ENCODE measurements at regions not wholly inside any gene's neighbourhood (a gene's known extent, or its start where the extent isn't known, plus 50 kb on each side); places are given as distances from the start of the nearest gene placed in this dataset.
A peak's percentile ranks its signal among the peaks of the same experiment; 100 is the strongest.
"Not testable (repeated sequence)": the region's sequence is repeated elsewhere in the genome, so short reads cannot be mapped to it uniquely, and the experiment has no call there.

DNA sequence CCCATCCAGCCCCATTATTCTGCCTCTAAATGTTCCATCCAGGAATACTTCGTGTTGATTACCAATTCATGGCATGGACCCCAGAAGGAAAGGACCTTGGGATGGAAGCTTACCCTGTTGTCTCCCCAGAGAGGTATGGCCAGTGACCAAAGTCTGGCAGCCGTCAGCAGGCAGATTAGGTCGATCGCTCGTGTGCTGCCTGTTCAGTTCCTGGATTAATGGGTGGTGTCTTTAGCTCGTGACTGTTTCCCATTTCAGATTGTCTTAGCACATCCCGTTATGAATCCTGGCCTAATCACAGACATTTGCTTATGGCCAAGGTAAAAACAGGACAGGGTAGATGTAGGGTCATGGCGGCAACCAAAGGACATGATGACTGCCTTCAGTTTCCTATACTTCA is 122.9 kb upstream of the NTF3 start:
- no peak for DNase-seq (ENCODE audit: low read depth)

DNA sequence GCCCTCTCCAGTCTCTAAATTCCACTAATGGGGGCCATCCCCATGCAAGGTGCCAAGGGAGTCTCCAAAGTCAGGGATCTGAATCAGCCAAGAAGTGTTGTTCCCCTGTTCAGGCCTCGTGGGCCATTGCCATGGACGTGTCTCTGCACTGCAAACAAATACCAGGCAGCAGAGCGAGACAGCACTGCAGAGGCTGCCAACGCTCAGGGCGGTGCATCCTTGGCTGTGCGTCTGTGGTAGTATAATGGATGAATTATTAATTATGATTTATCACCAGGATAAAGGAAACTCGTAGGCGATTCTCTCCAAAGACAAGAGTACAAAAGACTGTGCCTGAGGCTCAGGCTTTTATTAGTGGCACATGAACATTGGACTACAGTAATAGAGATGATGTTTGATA is 122.3 kb upstream of the NTF3 start:
- no peak for DNase-seq (ENCODE audit: low read depth)

DNA sequence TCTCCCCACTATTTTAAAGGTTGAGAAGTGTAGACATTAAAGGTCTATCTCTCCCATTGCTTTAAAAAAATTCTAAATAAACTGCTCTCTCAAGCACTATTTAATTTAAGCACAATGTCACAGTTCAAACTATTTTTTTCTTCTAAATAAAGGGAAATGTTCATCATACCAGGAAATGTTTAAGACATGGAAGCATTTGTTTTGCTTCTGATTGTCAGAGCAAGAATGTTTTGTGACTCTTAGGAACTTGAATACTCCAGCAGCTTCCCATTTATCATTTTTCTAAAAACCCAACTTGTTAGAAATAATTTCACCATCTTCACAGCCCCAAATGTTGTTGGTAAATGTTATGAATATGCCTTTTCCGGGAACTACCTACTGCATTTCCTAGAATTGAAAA is 121.8 kb upstream of the NTF3 start:
- DNase-seq (ENCODE audit: low read depth): no peak

DNA sequence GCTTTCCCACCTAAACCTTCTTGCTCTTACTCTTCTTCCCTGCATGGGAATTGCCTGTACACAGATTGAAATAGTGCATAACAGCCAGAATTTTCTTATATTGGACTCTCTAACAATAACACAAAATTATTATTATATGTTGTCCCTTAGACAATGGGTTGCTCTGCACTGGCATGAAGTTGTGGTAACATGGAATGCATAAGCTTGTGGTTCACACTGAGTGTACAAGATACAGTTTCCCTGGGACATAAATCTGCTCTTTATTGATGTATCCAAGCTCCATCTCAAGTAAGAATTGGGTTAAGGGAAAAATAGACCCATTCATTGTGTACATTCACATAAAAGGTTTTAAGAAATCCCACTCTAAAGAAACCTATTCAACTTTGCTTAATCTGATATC is 114.4 kb upstream of the NTF3 start:
- DNase-seq (ENCODE audit: low read depth): no peak

DNA sequence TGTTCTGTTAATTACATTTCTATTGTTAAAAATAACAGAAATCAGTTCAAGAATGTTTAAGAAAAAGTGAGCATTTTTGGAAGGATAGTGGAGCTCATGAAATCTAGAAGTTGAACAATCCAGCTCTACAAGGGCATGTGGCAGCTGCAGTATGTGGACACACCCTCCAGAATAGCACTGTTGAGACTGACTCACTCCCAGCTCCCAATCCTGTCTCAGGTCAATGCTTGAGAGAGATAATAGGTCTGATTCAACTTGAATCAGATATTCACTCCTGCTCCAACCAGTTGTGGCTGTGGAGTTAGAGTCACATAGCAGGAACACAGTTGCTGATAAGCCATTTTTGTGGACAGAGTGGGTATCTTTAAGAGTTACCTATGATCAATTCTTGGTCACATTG is 113.0 kb upstream of the NTF3 start:
- peak; percentile 82 for DNase-seq (ENCODE audit: low read depth)

DNA sequence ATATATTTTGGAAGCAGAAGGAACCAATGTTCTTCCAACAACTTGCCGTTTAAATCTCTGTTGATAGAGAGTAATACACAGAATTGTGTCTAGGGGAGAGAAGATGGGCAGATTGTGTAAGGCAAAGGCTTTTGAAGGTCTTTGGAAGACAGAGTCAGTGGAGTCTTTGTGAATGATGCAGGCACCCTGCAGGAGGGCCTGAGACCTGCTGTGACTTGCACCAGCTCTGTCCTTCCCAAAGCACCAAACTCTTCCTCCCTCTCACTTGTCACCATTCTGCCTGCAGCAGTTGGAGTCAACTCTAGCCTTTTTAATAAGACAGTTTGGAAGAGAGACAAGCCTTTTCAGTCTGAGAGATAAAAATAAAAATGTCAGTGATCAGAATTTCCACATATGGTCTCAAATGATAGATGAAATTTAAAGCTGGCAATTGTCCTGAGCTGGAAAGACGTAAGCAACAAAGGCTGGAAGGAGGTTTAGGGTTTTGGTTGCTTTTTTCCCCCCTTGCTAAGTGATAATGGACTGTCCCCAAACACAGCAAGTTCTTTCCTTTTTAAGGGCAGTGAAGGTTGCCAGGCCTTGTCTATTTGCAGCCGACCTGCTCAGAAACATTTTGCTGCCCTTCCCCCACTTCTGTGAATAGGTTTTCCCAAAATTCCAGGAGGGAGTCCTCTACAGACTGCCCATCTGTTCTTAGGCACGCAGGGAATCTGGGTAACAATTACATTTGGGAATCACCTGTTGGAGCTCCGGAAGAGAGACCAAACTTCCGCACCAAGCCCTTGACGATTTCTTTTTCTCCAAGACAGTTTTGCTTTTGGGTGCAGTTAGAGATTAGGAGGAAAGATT is 103.0 kb upstream of the NTF3 start:
- DNase-seq (ENCODE audit: low read depth): no peak

DNA sequence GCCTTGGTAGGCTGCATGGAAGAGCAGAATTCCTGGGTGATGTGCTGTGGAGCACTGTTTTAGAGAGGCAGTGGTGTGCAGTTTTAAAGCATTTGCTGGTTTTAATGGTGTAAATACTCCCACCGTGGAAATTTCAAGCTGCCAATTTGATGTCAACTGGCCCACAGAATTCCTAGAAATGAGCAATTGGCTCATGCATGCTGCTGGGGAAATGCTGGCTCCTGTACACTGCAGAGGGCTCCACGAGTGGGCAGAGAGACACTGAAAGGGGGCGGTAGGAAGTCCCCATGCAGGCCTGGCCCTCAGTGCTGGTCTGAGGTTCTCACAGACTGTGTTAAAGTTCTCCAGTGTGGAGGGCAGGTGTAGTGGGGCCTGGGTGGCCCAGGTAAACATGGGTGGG is 99.4 kb upstream of the NTF3 start:
- no peak for DNase-seq (ENCODE audit: low read depth)

DNA sequence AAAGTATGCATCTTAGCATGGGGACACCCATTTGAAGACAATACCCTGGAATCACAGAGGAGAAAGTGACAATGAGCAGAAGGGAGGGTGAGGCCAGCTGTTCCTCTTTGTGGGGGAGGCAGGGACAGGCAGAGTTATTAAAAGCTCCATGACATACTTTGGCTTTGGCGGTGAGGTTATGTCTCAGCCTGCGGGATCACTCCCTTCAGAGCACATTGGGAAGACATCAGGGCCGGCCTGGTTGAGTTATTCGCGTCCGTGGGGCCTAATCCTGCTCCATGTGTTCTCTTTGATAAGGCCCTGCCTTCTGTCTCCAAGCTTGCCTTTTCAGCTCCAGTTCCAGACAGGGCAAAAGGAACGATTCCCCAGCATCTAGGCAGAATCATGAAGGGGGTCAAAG is 98.8 kb upstream of the NTF3 start:
- DNase-seq (ENCODE audit: low read depth): no peak

DNA sequence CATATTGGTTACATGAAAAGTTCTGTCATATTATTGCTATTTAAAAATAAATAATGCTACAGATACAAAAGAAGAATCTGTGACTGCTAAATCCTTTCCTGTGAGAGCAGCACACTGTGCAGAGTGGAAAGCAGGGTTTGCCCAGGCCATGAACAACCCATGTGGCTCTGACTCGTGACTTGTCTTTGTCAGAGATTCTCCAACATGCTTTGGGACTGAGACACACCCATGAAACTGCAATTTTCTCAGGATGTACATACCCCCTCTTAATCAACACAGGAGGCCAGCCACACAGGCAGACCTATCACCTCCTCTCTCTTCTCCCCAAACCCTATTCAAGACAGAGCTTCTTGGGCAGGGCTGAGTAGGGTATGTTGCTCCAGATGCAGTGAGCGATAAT is 96.8 kb upstream of the NTF3 start:
- DNase-seq (ENCODE audit: low read depth): peak; percentile 3

DNA sequence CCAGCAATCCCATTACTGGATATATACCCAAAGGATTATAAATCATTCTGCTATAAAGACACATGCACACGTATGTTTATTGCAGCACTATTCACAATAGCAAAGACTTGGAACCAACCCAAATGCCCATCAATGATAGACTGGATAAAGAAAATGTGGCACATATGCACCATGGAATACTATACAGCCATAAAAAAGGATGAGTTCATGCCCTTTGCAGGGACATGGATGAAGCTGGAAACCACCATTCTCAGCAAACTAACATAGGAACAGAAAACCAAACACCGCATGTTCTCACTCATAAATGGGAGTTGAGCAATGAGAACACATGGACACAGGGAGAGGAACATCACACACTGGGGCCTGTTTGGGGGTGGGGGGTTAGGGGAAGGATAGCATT is 90.8 kb upstream of the NTF3 start:
- not testable (repeated sequence) for DNase-seq (ENCODE audit: low read depth)

DNA sequence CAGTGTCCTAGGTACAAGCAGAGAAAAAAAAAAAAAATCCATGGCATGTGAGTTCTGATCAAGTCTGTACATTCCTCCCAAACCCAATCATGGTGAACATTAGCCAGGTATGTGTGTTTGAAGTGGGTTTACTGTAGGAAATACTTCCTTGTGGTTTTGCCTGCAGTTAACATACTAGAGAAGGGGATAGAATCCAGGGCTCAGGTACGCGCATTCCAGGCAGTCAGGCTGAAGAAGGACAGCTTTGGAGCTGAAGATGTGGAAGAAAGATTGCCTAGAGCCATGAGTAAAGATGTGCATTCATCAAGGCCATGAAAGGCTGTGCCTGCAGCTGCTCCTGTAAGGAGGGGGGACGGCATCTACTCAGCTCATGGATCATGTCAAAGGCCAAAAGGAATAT is 88.2 kb upstream of the NTF3 start:
- no peak for DNase-seq (ENCODE audit: low read depth)

DNA sequence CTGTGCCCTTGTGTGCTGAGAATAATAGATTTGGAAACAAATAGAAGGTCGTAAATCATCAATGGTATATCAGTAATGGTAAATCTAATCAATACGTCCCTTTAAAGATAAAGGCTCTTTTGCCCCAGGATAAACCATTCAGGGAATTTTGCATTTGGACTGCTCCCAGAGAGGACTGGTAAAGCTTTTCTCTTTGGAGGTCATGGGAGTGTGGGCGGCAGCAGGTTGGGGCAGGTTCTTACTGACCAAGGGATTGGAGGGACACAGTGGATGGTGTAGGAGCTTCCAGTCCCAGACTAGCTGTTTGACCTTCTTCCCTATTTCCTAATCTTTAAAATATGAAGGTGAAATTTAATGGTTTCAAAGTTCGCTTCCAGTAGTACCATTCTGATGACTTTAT is 87.8 kb upstream of the NTF3 start:
- DNase-seq (ENCODE audit: low read depth): no peak

DNA sequence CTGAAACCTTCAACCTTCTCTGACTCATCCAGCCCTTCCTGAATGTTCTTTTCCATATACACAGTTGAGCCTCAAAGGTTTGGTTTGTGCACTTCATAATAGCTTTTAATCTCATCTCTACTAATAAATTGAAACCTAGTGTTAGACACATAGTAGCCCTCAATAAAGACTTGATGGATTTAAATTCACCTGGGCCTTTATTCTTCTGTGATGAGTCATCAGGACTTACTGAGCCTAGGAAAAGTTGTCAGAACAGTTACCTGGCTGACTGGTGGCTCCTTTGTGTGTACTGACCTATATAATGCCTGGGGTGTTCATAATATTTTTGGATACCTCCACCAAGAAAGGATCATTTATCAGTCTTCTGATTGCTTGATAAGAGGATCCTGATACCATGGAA is 86.4 kb upstream of the NTF3 start:
- no peak for DNase-seq (ENCODE audit: low read depth)

DNA sequence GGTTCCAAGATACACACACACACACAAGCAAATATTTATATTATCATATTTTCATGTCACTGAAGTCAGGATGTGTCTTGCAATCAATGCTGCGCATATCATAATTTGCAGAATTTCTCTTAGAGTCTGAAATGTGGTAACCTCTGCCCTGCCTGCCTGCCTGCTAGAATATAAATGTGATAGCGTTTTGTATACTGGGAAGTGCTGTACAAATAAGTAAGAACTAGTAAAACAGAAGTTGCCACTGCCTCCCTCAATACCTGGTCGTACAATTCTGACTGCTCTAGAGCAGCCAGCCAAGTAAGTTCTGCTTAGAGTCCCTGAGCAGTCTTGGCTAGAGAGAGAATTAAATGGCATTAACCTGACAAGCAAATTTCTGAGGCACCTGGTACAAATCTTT is 83.9 kb upstream of the NTF3 start:
- DNase-seq (ENCODE audit: low read depth): no peak

DNA sequence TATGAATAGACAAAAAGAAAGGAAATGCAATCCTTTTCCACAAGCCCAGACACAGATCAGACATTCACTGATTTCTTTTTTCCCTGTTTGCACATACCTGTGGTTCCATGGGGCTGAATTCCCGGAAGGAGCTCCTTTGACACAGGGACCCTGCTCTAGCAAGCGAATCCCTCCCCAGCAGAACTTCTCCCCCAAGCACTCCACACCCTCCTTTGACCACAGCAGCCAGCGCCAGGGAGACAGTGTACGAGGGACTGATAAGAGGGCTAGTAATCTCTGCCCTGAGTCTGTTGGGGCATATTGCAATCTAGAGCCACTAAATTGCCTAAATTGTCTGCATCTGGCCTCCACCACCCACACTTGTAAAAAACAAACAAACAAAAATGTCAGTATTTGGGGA is 83.4 kb upstream of the NTF3 start:
- no peak for DNase-seq (ENCODE audit: low read depth)

DNA sequence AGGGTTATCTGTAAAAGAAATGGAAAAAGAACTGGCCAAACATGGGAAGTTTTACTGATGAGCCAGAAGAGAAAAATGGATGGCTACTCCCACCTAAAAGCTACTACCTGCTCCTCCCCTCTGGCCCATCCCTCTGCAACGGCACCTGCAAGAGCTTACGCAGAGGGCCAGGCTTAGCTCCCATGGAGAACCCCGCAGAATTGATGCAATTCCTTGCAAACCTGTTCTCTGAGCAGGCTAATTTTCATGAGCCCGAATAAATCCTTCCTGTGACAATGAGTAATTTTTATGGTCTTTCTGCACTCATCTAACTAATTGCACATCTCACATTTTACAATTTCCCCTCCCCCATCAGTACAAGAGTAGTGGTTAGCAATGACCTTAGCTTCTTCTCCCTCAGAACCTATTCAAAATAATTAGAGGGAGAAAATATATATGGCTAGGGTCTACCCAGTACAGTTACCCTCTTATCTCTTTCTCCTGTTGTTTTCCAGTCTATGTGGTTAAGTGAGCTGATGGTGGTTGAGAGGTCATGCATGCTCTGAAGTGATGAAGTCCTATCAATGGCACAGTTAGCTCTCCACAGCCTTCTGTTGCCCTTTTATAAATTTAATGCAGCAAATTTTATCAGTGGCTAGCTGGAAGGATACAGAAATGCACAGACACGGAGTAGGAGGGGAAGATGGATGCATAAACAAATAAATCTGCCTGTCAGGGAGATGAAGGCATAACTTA is 67.7 kb upstream of the NTF3 start:
- DNase-seq (ENCODE audit: low read depth): no peak

DNA sequence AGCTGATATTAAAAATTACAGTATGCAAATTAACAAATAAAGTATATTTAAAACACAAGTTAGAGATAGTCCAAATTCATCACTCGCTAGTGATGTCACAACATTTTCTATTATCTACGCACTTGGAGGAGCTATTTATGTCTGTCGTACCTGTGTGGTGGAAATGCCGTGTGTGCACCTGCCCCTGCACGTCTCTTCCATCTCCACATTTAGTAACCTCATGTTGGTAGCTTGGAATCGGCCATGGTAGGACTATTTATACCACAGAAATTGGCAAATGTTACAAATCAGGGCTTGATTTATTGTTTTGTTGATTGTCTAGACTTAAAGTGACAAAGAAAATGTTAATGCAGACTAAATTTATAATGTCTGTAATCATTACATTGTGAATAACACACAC is 62.6 kb upstream of the NTF3 start:
- DNase-seq (ENCODE audit: low read depth): no peak

DNA sequence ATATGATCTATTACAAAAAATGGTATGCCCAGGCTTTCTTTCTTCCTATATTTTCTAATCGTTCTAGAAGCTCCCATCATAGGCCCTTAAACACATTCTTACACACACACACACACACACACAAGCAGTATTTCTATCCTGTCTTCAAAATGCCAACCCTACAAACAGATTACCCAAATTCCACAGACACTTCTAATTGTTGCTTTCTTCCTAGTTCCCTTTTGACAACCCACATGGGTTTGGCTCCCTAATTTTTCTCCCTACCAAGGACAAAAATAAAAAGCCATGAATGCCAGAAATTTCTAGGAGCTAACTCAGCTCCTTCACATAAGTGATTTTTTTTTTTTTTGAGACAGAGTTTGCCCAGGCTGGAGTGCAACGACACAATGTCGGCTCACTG is 60.3 kb upstream of the NTF3 start:
- no peak for DNase-seq (ENCODE audit: low read depth)

DNA sequence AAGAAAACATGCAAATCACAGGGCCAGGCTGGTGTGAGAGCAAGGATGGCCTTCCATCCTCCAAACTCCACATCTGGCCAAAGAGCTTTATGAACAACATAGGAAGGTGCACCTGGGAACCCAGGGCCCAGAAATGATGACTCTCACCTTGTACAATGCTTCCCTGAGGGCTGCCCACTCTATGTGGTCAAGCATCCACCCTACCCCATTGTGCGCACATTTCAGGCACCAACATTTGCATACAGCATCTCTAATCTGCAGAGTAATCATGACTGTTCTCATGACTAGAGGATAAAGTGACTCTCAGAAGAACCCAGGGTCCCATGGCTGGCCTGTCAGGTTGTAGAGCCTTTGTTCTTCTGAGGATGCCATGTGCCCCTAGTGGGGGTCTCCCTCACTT is 57.2 kb upstream of the NTF3 start:
- DNase-seq (ENCODE audit: low read depth): no peak

DNA sequence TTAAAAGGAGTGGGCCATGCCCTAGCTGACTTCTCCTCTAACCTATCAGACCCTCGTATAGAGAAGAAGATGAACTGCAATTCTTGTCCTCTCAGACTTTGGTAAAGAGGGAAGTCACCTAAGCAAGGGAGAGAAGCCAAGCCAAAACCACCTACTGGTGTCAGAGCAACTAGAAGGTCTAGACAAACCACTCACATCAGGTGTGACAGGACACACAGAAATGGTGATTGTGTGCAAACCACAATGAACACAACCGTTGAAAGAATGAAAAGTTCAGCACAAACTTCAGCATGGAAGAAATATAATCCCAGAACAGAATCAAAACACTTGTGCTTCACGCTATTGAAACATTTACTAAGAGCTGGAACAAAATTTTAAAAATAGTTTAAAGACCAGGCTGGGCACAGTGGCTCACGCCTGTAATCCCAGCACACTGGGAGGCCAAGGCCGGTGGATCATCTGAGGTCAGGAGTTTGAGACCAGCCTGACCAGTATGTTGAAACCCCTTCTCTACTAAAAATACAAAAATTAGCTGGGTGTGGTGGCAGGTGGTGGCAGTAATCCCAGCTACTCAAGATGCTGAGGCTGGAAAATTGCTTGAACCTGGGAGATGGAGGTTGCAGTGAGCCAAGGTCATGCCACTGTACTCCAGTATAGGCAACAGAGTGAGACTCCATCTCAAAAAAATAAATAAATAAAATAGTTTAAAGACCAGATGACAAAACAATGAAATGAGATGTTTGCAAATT is 56.2 kb upstream of the NTF3 start:
- no peak for DNase-seq (ENCODE audit: low read depth)

DNA sequence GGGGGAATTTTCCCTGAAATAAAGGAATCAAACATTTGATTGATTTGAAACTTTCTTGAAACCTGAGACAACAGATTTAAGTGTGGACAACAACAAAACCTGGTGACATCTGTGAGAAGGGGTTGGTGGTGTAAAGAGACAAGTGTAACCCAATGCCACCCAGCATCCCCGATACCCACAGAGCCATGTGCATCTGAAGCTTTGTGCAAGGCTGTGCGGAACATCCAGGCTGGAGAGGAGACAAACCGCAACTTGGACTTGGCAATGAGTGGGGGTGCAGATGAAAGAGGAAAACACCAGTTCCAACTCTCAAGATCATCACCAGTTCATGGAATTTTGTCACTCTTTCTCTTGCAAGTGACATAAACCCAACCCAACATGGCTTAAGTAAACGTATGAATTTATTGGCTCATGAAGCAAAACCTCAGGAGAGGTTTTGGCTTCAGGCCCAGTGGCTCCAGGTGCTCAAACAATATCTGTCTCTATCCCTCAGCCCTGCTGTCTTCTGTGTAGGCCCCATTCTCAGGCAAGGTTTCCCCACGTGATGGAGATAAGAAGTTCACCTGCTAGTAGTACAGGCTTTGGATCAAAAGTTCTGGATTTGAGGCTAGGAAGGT is 55.2 kb upstream of the NTF3 start:
- no peak for DNase-seq (ENCODE audit: low read depth)

DNA sequence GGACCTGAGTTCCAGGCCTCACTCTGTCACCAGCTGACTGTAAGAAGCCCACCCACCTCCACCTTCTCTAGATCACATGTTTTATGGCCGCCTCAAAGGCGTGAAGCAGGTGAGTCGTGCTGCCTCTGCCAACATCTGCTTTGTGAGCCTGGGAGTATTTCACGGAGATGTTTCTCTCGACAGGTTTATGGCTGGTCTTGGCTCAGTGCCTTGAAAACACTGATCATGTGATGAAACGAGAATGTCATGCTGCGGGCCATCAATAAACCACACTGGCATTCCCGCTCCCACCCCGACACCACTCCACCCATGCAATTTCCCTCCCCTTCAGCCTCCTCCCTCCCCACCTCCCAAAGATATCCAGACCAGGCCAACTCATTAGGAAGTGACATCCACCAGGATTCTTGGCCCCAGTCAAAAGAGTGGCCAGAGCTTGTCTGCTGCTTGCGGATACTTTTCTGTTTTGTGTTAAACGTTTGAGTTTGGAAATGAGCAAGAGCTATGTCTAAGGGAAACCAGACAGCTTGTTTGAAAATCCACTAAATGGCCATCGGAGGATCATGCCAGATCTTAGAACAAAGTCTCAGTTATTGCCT is 53.8 kb upstream of the NTF3 start:
- peak; percentile 75 for DNase-seq (ENCODE audit: low read depth)
